CD4-positive, alpha-beta T cell (primary cell): ENCODE measurements at regions not wholly inside any gene's neighbourhood (a gene's known extent, or its start where the extent isn't known, plus 50 kb on each side); places are given as distances from the start of the nearest gene placed in this dataset.

Source experiments
- ATAC-seq: fragments of 200-7000 bp; cut with Tn5 transposase; one replicate; pipeline ENCODE4 v1.10.0; 2022; ENCODE audit warnings: mild to moderate bottlenecking; ENCODE audit not compliant: poor library complexity
- CTCF ChIA-PET: fragments of 350-600 bp; sonication (Branson Sonifier 250); formaldehyde crosslinking; loops from one replicate; lab custom pipeline; 2021; ENCODE audit warnings: antibody characterized with exemption, inconsistent platforms; lab: Charles Lee
- POLR2A ChIA-PET: fragments of 350-600 bp; sonication (Branson Sonifier 250); formaldehyde crosslinking; loops from one replicate; lab custom pipeline; 2021; ENCODE audit warnings: antibody characterized with exemption, inconsistent platforms; lab: Charles Lee
- DNase-seq, 14 experiments: peaks; one replicate each; pipeline ENCODE4 v3.0.0-alpha.2; 2013 to 2020; ENCODE audit warnings: mixed read lengths in 2 of 14
- H3K27ac ChIP-seq, 2 donors: one replicate each; pipeline versions ENCODE4 v1.5.1 to v1.7.0; 2013; ENCODE audit warnings: low read length in 2 of 2, low read depth in 1 of 2, mild to moderate bottlenecking in 1 of 2
- H3K27me3 ChIP-seq, 2 experiments: 1 replicate in 1 of 2; 2 replicates in 1 of 2; pipeline versions ENCODE4 v1.6.1 to v1.7.0; 2013; ENCODE audit warnings: low read length in 2 of 2, control low read depth in 1 of 2, mild to moderate bottlenecking in 1 of 2, moderate library complexity in 1 of 2; ENCODE audit not compliant: insufficient read depth in 2 of 2, control insufficient read depth in 1 of 2
- H3K36me3 ChIP-seq: one replicate; pipeline ENCODE4 v1.6.1; 2013; ENCODE audit warnings: low read length, control low read depth; ENCODE audit not compliant: insufficient read depth
- H3K4me1 ChIP-seq: one replicate; pipeline ENCODE4 v1.6.1; 2013; ENCODE audit warnings: low read length, control low read depth; ENCODE audit not compliant: insufficient read depth
- H3K4me3 ChIP-seq: one replicate; pipeline ENCODE4 v1.5.1; 2013; ENCODE audit warnings: mild to moderate bottlenecking, low read length, moderate library complexity
- H3K9me3 ChIP-seq, 2 experiments: 1 replicate in 1 of 2; 2 replicates in 1 of 2; pipeline versions ENCODE4 v1.6.1 to v1.7.0; 2013; ENCODE audit warnings: low read length in 2 of 2, mild to moderate bottlenecking in 2 of 2, control low read depth in 1 of 2, moderate library complexity in 1 of 2; ENCODE audit not compliant: control insufficient read depth in 1 of 2, insufficient read depth in 1 of 2
- H3K27ac Mint-ChIP-seq: one replicate; pipeline ENCODE4 v1.8.0; 2020; ENCODE audit warnings: mixed read lengths
- H3K27me3 Mint-ChIP-seq: one replicate; pipeline ENCODE4 v1.8.0; 2021; ENCODE audit warnings: mixed read lengths
- H3K36me3 Mint-ChIP-seq: one replicate; pipeline ENCODE4 v1.8.0; 2021; ENCODE audit warnings: low read depth, mixed read lengths
- H3K4me1 Mint-ChIP-seq: one replicate; pipeline ENCODE4 v1.8.0; 2021; ENCODE audit warnings: low read depth, mixed read lengths
- H3K4me3 Mint-ChIP-seq: one replicate; pipeline ENCODE4 v1.8.0; 2020; ENCODE audit warnings: mild to moderate bottlenecking, mixed read lengths
- H3K9me3 Mint-ChIP-seq: one replicate; pipeline ENCODE4 v1.8.0; 2020; ENCODE audit warnings: mixed read lengths
- intact Hi-C, 2 experiments: fragments of 100-400 bp; cut with DNase I in 1 of 2; cut with micrococcal nuclease in 1 of 2; formaldehyde crosslinking; loops; one replicate each; pipeline versions ENCODE4 v1.15.1 to v1.9.0; 2023 to 2025; cut with DNase I, micrococcal nuclease
- TF ChIP-seq, protein P1 (sequence below): fragments of 200-600 bp; IDR thresholded peaks from one replicate; pipeline ENCODE4 v1.8.0; 2022; ENCODE audit warnings: antibody characterized with exemption, mild to moderate bottlenecking

GRCh38 chr3:124654470-124654845 lies 75.8 kb upstream of the UMPS start:
- no peaks in the 10 kb centered on the region for H3K27me3 ChIP-seq
- intact Hi-C loops: no loop called here
- ChIA-PET CTCF (no interaction called here), POLR2A (no interaction called here)
- no peaks in the 10 kb centered on the region for H3K9me3 Mint-ChIP-seq
- H3K27ac ChIP-seq: no peak overlapping the region
- DNase-seq (no peak), ATAC-seq (no peak)
- H3K36me3 Mint-ChIP-seq: no peaks in the 10 kb centered on the region
- no peaks in the 10 kb centered on the region for H3K4me1 ChIP-seq
- TF ChIP-seq, protein P1, sequence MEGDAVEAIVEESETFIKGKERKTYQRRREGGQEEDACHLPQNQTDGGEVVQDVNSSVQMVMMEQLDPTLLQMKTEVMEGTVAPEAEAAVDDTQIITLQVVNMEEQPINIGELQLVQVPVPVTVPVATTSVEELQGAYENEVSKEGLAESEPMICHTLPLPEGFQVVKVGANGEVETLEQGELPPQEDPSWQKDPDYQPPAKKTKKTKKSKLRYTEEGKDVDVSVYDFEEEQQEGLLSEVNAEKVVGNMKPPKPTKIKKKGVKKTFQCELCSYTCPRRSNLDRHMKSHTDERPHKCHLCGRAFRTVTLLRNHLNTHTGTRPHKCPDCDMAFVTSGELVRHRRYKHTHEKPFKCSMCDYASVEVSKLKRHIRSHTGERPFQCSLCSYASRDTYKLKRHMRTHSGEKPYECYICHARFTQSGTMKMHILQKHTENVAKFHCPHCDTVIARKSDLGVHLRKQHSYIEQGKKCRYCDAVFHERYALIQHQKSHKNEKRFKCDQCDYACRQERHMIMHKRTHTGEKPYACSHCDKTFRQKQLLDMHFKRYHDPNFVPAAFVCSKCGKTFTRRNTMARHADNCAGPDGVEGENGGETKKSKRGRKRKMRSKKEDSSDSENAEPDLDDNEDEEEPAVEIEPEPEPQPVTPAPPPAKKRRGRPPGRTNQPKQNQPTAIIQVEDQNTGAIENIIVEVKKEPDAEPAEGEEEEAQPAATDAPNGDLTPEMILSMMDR: no peak
- H3K9me3 ChIP-seq: no peaks in the 10 kb centered on the region
- peaks cover 2% of the 10 kb centered on the region for H3K36me3 ChIP-seq
- H3K27ac Mint-ChIP-seq: no peak overlapping the region
- H3K4me1 Mint-ChIP-seq: no peaks in the 10 kb centered on the region
- H3K4me3 Mint-ChIP-seq: no peak overlapping the region
- peaks cover 4% of the 10 kb centered on the region for H3K27me3 Mint-ChIP-seq
- no peak overlapping the region for H3K4me3 ChIP-seq

DNA sequence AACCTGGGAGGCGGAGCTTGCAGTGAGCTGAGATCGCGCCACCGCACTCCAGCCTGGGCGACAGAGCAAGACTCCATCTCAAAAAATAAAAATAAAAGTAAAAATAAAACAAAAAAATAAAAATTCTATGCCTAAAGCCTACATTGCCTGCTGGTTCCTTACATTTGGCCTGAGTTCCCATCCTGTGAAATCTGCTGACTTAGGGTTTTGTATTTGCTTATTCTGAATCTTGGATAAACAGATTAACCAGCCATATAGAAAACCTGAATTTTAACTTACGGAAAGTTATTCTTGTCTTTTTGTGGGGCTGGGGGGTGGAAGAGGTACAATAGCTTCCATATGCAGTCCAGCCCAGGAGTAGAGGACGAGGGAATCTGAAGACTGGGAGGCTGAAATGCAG lies 73.7 kb upstream of the UMPS start:
- no peaks in the 10 kb centered on the region for H3K4me1 ChIP-seq
- H3K9me3 ChIP-seq: no peaks in the 10 kb centered on the region
- no peaks in the 10 kb centered on the region for H3K9me3 Mint-ChIP-seq
- H3K27me3 ChIP-seq: no peaks in the 10 kb centered on the region
- H3K4me3 ChIP-seq: no peak overlapping the region
- TF ChIP-seq, protein P1: no peak
- POLR2A ChIA-PET: interaction anchor here (0.6 kb wide), 1 partner anchor 1571 kb away, joined by 4 read pairs; no protein-coding TSS in a partner anchor
- DNase-seq (no peak), ATAC-seq (no peak)
- H3K4me3 Mint-ChIP-seq: no peak overlapping the region
- CTCF ChIA-PET: no interaction called here
- no peaks in the 10 kb centered on the region for H3K36me3 Mint-ChIP-seq
- no peaks in the 10 kb centered on the region for H3K4me1 Mint-ChIP-seq
- peaks cover 4% of the 10 kb centered on the region for H3K27me3 Mint-ChIP-seq
- H3K36me3 ChIP-seq: peaks cover 2% of the 10 kb centered on the region
- H3K27ac ChIP-seq: no peak overlapping the region
- no peak overlapping the region for H3K27ac Mint-ChIP-seq
- intact Hi-C loops: no loop called here

- ChIA-PET POLR2A (interaction anchor here (0.6 kb wide), 1 partner anchor 1570 kb away, joined by 4 read pairs; no protein-coding TSS in a partner anchor), CTCF (no interaction called here)
- no peaks in the 10 kb centered on the region for H3K36me3 ChIP-seq
- Mint-ChIP-seq H3K9me3 (no peaks in the 10 kb centered on the region), H3K27me3 (peaks cover 4% of the 10 kb centered on the region), H3K4me1 (no peaks in the 10 kb centered on the region), H3K27ac (no peak overlapping the region), H3K36me3 (no peaks in the 10 kb centered on the region), H3K4me3 (no peak overlapping the region)
- DNase-seq: no peak
- no peak for ATAC-seq
- H3K27me3 ChIP-seq: no peaks in the 10 kb centered on the region
- H3K27ac ChIP-seq: no peak overlapping the region
- intact Hi-C loops: no loop called here
- no peaks in the 10 kb centered on the region for H3K4me1 ChIP-seq
- TF ChIP-seq, protein P1: no peak
- H3K4me3 ChIP-seq: no peak overlapping the region
- H3K9me3 ChIP-seq: no peaks in the 10 kb centered on the region
Observed at GRCh38 chr3:124657138-124657537, 73.1 kb upstream of the UMPS start.
